Mucosa of descending colon (tissue), 3 donors: ENCODE measurements at regions not wholly inside any gene's neighbourhood (a gene's known extent, or its start where the extent isn't known, plus 50 kb on each side); places are given as distances from the start of the nearest gene placed in this dataset.

Experiments used
- ATAC-seq: fragments of 200-7000 bp; cut with Tn5 transposase; one replicate; pipeline ENCODE4 v1.9.1; 2020; ENCODE audit warnings: mild to moderate bottlenecking, moderate library complexity
- DNase-seq, 3 donors: peaks; one replicate each; pipeline ENCODE4 v3.0.0-alpha.2; 2020
- H3K36me3 ChIP-seq: fragments of 200-600 bp; one replicate; pipeline ENCODE4 v1.8.0; 2021; ENCODE audit warnings: low read depth, mild to moderate bottlenecking
- H3K4me1 ChIP-seq: fragments of 200-600 bp; one replicate; pipeline ENCODE4 v1.8.0; 2021; ENCODE audit warnings: low read depth, mild to moderate bottlenecking
- H3K4me3 ChIP-seq: fragments of 200-600 bp; one replicate; pipeline ENCODE4 v1.8.0; 2021; ENCODE audit warnings: mild to moderate bottlenecking
- H3K9me3 ChIP-seq: fragments of 200-600 bp; one replicate; pipeline ENCODE4 v1.8.0; 2021; ENCODE audit warnings: mild to moderate bottlenecking
- intact Hi-C, 2 donors: fragments of 100-400 bp; cut with DNase I in 1 of 2; cut with micrococcal nuclease in 1 of 2; formaldehyde crosslinking; loops; one replicate each; pipeline versions ENCODE4 v1.11.0 to v1.11.1; 2022; cut with DNase I, micrococcal nuclease
- TF ChIP-seq, protein P1 (sequence below): fragments of 200-600 bp; IDR thresholded peaks from one replicate; pipeline ENCODE4 v1.8.0; 2022; ENCODE audit warnings: antibody characterized with exemption, mild to moderate bottlenecking
- donor health status: DM: no; HTN: no; CAD: no; lungs with moderate emphysema.
- donor health status: DM: no; HTN: no; CAD: no.
- donor health status: DM: no; HTN: yes; CAD: no.

DNA sequence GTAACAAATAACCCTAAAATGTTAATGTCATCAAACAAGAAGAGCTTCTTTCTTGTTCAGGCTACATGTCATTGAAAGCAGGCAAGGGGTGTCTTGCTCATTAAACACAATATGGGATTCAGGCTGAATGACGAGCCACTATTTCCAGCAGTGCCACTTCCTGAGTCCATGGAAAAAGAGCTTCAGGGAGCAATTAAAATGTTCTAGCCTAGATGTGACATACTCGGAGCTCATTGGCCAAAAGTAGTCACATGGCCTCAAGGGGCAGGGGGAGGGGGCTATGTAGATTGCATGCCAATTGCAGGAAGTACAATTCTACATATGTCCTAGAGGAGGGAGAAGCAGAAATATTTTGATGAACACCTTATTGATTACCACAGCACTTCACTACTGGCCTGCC is 685.3 kb upstream of the ADGRL2 start:
- intact Hi-C loops: no loop called here
- DNase-seq (no peak), ATAC-seq (no peak)
- H3K36me3 ChIP-seq: no peaks in the 10 kb centered on the region
- no peak overlapping the region for H3K4me3 ChIP-seq
- no peaks in the 10 kb centered on the region for H3K9me3 ChIP-seq
- no peaks in the 10 kb centered on the region for H3K4me1 ChIP-seq
- TF ChIP-seq, protein P1, sequence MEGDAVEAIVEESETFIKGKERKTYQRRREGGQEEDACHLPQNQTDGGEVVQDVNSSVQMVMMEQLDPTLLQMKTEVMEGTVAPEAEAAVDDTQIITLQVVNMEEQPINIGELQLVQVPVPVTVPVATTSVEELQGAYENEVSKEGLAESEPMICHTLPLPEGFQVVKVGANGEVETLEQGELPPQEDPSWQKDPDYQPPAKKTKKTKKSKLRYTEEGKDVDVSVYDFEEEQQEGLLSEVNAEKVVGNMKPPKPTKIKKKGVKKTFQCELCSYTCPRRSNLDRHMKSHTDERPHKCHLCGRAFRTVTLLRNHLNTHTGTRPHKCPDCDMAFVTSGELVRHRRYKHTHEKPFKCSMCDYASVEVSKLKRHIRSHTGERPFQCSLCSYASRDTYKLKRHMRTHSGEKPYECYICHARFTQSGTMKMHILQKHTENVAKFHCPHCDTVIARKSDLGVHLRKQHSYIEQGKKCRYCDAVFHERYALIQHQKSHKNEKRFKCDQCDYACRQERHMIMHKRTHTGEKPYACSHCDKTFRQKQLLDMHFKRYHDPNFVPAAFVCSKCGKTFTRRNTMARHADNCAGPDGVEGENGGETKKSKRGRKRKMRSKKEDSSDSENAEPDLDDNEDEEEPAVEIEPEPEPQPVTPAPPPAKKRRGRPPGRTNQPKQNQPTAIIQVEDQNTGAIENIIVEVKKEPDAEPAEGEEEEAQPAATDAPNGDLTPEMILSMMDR: no peak

DNA sequence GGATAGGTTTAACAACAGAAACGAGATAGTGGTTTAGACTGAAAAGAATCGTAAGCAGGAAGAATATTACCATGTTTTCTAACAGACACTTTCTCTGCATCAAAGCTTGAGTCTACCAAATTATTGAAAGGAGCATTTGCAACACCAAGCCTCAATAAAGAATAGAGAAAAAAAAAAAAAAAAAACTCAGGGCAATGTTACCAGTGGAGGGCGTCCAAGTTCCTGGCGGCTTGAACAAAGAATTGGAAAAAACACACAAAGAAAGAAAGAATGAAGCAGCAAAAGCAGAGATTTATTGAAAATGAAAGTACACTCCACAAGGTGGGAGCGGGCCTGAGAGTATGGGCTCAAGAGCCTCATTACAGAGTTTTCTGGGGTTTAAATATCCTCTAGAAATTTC is 686.5 kb upstream of the ADGRL2 start:
- no peak overlapping the region for H3K4me3 ChIP-seq
- TF ChIP-seq, protein P1: no peak
- ATAC-seq: no peak
- intact Hi-C loops: no loop called here
- no peaks in the 10 kb centered on the region for H3K36me3 ChIP-seq
- no peak for DNase-seq
- H3K9me3 ChIP-seq: no peaks in the 10 kb centered on the region
- no peaks in the 10 kb centered on the region for H3K4me1 ChIP-seq

DNA sequence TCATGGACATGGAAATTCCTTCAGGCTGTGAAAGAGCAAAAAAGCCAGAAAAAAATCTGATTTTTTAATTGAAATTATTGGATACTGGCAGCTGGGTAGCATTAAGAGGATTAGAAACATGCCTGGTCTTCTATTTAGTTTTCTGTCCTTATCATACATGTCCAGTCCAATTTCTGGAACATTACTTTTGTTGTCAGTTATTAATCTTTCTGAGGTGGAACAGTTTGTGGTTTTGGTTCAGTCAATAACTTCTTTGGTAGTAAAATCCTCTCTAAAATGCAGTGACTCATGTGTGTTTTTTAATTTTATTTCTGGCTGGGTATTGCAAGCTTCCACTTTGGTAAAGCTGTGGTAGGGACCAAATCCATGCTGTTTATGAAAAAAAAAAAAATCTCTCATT is 687.0 kb upstream of the ADGRL2 start:
- intact Hi-C loops: no loop called here
- H3K9me3 ChIP-seq: no peaks in the 10 kb centered on the region
- TF ChIP-seq, protein P1: no peak
- no peaks in the 10 kb centered on the region for H3K36me3 ChIP-seq
- DNase-seq: no peak
- H3K4me3 ChIP-seq: no peak overlapping the region
- no peaks in the 10 kb centered on the region for H3K4me1 ChIP-seq
- ATAC-seq: no peak

DNA sequence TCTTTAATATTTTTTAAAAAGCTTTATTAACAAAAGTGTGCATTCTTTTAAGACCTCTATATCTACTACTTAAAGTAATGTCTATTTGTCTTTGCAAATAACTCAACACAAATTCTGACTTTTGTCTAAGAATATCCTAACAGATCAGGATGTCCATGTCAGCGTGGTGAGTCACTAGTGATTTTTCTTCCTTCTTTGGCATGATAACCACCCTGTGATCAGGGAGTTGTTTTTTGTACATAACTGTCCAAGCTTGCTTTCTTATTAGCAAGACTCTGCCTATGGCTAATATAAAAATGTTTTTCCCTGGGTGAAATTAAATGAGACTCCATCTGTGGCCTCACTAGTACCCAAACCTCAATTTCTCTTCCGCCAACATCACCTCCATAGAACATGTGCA is 688.9 kb upstream of the ADGRL2 start:
- Histone ChIP-seq H3K4me3 (no peak overlapping the region), H3K4me1 (no peaks in the 10 kb centered on the region), H3K9me3 (no peaks in the 10 kb centered on the region), H3K36me3 (no peaks in the 10 kb centered on the region)
- DNase-seq (no peak), ATAC-seq (no peak)
- intact Hi-C loops: no loop called here
- TF ChIP-seq, protein P1: no peak

DNA sequence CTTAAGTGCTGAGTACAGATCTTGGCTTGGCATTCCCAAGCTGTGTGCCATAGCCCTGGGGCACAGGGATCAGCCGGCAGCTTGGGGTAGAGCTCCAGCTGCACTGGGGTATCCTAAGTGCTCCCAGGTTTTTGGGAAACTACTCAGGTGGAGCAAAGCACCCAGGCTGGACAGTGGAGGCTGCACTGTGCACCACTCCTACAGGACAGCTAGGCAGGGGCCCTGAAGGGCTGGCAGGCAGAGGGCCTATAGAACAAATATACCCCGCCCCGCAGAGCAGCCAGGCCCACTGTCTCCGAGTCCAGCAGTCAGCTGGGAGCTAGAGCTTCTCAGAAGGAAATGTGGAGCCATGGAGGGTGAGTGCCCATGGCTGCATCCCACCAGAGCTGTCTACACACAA is 691.7 kb upstream of the ADGRL2 start:
- no peaks in the 10 kb centered on the region for H3K4me1 ChIP-seq
- H3K36me3 ChIP-seq: no peaks in the 10 kb centered on the region
- TF ChIP-seq, protein P1: no peak
- H3K4me3 ChIP-seq: no peak overlapping the region
- intact Hi-C loops: no loop called here
- no peaks in the 10 kb centered on the region for H3K9me3 ChIP-seq
- no peak for ATAC-seq
- no peak for DNase-seq

DNA sequence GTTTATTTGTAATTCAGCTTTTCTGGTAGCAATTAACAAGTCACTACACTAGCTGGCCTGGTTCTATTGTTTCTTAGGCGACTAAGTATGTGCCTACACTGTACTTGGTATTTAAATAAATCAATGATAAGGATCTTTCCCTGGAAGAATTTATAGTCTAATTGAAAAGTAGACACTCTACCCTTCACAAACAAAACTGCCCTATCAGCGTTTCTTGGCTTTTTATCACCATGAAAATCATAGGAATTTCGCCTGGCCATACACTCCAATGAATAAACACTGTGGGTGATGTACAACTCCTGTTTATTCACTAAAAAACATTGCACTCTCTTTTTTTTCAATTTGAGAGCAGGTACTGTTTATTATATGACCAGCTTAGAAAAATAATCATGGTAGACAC is 702.9 kb upstream of the ADGRL2 start:
- intact Hi-C loops: no loop called here
- H3K4me3 ChIP-seq: no peak overlapping the region
- TF ChIP-seq, protein P1: no peak
- H3K36me3 ChIP-seq: no peaks in the 10 kb centered on the region
- DNase-seq (no peak), ATAC-seq (no peak)
- no peaks in the 10 kb centered on the region for H3K9me3 ChIP-seq
- no peaks in the 10 kb centered on the region for H3K4me1 ChIP-seq
